Brain microvascular endothelial cell (primary cell): ENCODE measurements at regions not wholly inside any gene's neighbourhood (a gene's known extent, or its start where the extent isn't known, plus 50 kb on each side); places are given as distances from the start of the nearest gene placed in this dataset.

ENCODE experiments used
- DNase-seq: peaks from one replicate; pipeline ENCODE4 v3.0.0-alpha.2; 2020
- H3K27ac ChIP-seq: fragments of 250-450 bp; sonication (Bioruptor Pico); 2 replicates; pipeline ENCODE4 v1.5.1; 2020; ENCODE audit warnings: mild to moderate bottlenecking, moderate library complexity
- H3K27me3 ChIP-seq: fragments of 250-450 bp; sonication (Bioruptor Pico); replicated peaks from 2 replicates; pipeline ENCODE4 v1.5.1; 2020; ENCODE audit warnings: mild to moderate bottlenecking
- H3K36me3 ChIP-seq: fragments of 250-450 bp; sonication (Bioruptor Pico); replicated peaks from 2 replicates; pipeline ENCODE4 v1.5.1; 2020; ENCODE audit warnings: mild to moderate bottlenecking
- H3K4me3 ChIP-seq: 2 replicates; pipeline ENCODE4 v1.5.1; 2011; ENCODE audit warnings: low read depth, mild to moderate bottlenecking, control low read depth, low read length, moderate library complexity
- CTCF ChIP-seq: IDR thresholded peaks from 2 replicates; pipeline ENCODE4 v1.5.1; 2011; ENCODE audit warnings: low read depth, mild to moderate bottlenecking, moderate library complexity, low read length, control low read depth, inconsistent platforms; ENCODE audit errors: missing control alignments
- in situ Hi-C: cut with HindIII; loops from 2 replicates; pipeline ENCODE4 v1.10.0; 2017; ENCODE audit warnings: low sequenced_read_pairs, low pct_ligation_motif_present

GRCh38 chr1:201719812-201720521, 109.0 kb upstream of the IPO9 start:
- DNase-seq = peak; percentile 71
- H3K27ac ChIP-seq = peak overlapping the region; percentile 82
- in situ Hi-C loops = no loop called here
- no peak overlapping the region for H3K4me3 ChIP-seq
- peaks cover 66% of the 10 kb centered on the region for H3K36me3 ChIP-seq
- TF ChIP-seq CTCF = no peak
- no peaks in the 10 kb centered on the region for H3K27me3 ChIP-seq

- H3K27me3 ChIP-seq = no peaks in the 10 kb centered on the region
- in situ Hi-C loops = no loop called here
- H3K4me3 ChIP-seq = no peak overlapping the region
- no peak for TF ChIP-seq CTCF
- H3K27ac ChIP-seq = peak overlapping the region; percentile 82
- H3K36me3 ChIP-seq = peaks cover 62% of the 10 kb centered on the region
- no peak for DNase-seq
Observed at GRCh38 chr1:201720522-201720844, 108.5 kb upstream of the IPO9 start.

- TF ChIP-seq CTCF = no peak
- no peaks in the 10 kb centered on the region for H3K27me3 ChIP-seq
- peaks cover 54% of the 10 kb centered on the region for H3K36me3 ChIP-seq
- H3K4me3 ChIP-seq = no peak overlapping the region
- H3K27ac ChIP-seq = peak overlapping the region; percentile 82
- DNase-seq = peak; percentile 57
- in situ Hi-C loops = no loop called here
Observed at GRCh38 chr1:201721082-201722049, 107.6 kb upstream of the IPO9 start.

GRCh38 chr1:201724039-201724765, 104.8 kb upstream of the IPO9 start:
- TF ChIP-seq CTCF = no peak
- DNase-seq = no peak
- peaks cover 31% of the 10 kb centered on the region for H3K36me3 ChIP-seq

GRCh38 chr1:201724766-201725118, 104.2 kb upstream of the IPO9 start:
- Histone ChIP-seq H3K4me3 (no peak overlapping the region), H3K27ac (no peak overlapping the region)

More at GRCh38 chr1:201724039-201724765, 104.8 kb upstream of the IPO9 start:
- Histone ChIP-seq H3K4me3 (no peak overlapping the region), H3K27ac (no peak overlapping the region), H3K27me3 (no peaks in the 10 kb centered on the region)
- in situ Hi-C loops = no loop called here

More at GRCh38 chr1:201724766-201725118, 104.2 kb upstream of the IPO9 start:
- Histone ChIP-seq H3K27me3 (no peaks in the 10 kb centered on the region), H3K36me3 (peaks cover 26% of the 10 kb centered on the region)
- in situ Hi-C loops = no loop called here
- no peak for TF ChIP-seq CTCF
- DNase-seq = no peak
